ENCODE measurements at regions not wholly inside any gene's neighbourhood (a gene's known extent, or its start where the extent isn't known, plus 50 kb on each side); places are given as distances from the start of the nearest gene placed in this dataset.

- Histone ChIP-seq H3K27me3 (ENCODE audit: control insufficient read depth, insufficient read depth, low read length) (no peaks in the 10 kb centered on the region), H3K27ac (ENCODE audit: low read depth, low read length) (no peak overlapping the region), H3K36me3 (ENCODE audit: control insufficient read depth, insufficient read depth, low read length) (no peaks in the 10 kb centered on the region), H3K4me1 (ENCODE audit: control insufficient read depth, insufficient read depth, low read length) (peaks cover 11% of the 10 kb centered on the region), H3K4me3 (ENCODE audit: low read length) (no peak overlapping the region), H3K9ac (ENCODE audit: low read length) (no peak overlapping the region)
Observed at GRCh38 chr9:129316281-129317030, 138.4 kb upstream of the IER5L start.

DNA sequence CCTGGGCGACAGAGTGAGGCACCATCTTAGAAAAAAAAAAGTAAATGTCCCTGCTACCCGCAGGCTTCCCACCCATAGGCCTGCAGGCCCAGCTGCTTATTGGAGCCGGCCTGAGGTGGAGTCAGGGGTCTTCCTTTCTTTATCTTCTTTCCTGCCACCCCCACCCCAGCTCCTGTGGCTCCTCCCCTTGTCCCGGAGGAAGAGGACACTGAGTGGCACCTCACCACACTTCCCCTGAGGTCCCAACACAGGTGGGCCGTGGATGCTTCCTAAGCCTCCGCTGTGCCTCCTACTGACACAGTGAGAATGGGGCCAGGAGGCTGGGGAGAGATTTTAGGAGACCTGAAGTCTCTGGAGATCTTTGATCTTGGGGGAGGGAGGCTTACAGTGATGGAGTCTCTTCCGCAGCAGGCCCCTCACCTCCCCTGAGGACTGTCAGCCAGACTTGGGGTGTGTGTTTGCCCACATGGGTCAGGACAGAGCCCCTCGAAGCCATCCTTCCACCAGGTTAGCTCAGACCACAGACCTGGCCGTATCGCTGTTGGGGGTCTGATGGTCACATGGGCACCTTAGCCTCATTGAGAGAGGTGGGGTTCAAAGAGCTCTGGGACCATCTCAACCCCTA lies 135.4 kb upstream of the IER5L start:
- no peaks in the 10 kb centered on the region for H3K27me3 ChIP-seq (ENCODE audit: control insufficient read depth, insufficient read depth, low read length)
- H3K27ac ChIP-seq (ENCODE audit: low read depth, low read length): no peak overlapping the region
- no peaks in the 10 kb centered on the region for H3K4me1 ChIP-seq (ENCODE audit: control insufficient read depth, insufficient read depth, low read length)
- no peak overlapping the region for H3K9ac ChIP-seq (ENCODE audit: low read length)
- H3K4me3 ChIP-seq (ENCODE audit: low read length): no peak overlapping the region
- no peaks in the 10 kb centered on the region for H3K36me3 ChIP-seq (ENCODE audit: control insufficient read depth, insufficient read depth, low read length)

DNA sequence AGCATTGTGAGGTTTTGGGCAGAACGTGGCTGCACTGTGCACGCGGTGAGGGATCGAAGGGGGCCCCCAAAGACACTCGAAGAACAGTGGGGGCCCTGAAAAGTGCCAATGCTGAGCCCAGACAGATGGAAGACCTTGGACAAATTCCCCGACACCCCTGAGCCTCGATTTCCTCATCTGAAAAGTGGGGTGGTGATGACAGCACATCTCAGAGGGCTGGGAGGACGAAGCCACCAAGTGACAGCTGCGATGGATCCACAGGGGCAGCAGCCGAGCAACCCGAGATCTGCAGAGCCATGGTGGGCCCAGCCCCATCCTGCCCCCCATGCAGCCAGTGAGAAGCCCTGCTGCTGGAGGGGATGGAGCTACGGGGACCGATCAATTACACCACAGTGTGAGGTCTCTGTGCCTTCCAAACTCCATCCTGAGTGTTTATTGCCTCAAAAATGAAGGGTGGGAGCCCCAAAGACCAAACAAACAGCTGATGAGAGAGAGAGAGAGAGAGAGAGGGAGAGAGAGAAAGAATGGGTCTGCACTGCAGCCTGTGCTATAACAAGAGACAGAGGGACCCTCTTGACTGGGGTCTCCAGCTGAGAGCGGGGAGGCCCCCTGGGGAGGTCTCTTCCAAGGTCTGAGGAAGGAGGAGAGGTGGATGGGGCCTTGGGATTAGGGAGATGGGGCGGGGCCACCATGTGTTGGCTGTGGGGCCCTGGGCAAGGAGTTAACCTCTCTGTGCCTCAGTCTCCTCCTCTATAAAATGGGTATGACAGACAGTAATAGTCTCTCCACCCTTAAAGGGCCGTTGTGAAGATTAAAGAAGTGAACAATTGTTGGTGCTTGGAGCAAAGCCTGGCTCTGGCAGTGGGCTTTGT lies 134.4 kb upstream of the IER5L start:
- H3K27ac ChIP-seq (ENCODE audit: low read depth, low read length): no peak overlapping the region

GRCh38 chr9:129311643-129312042 lies 133.6 kb upstream of the IER5L start:
- Histone ChIP-seq H3K4me1 (ENCODE audit: control insufficient read depth, insufficient read depth, low read length) (no peaks in the 10 kb centered on the region), H3K9ac (ENCODE audit: low read length) (no peak overlapping the region), H3K4me3 (ENCODE audit: low read length) (no peak overlapping the region), H3K36me3 (ENCODE audit: control insufficient read depth, insufficient read depth, low read length) (no peaks in the 10 kb centered on the region), H3K27me3 (ENCODE audit: control insufficient read depth, insufficient read depth, low read length) (no peaks in the 10 kb centered on the region), H3K27ac (ENCODE audit: low read depth, low read length) (no peak overlapping the region)

More for the DNA sequence above, 134.4 kb upstream of the IER5L start:
- Histone ChIP-seq H3K4me3 (ENCODE audit: low read length) (no peak overlapping the region), H3K36me3 (ENCODE audit: control insufficient read depth, insufficient read depth, low read length) (no peaks in the 10 kb centered on the region), H3K27me3 (ENCODE audit: control insufficient read depth, insufficient read depth, low read length) (no peaks in the 10 kb centered on the region), H3K4me1 (ENCODE audit: control insufficient read depth, insufficient read depth, low read length) (no peaks in the 10 kb centered on the region), H3K9ac (ENCODE audit: low read length) (no peak overlapping the region)

- Histone ChIP-seq H3K27me3 (ENCODE audit: control insufficient read depth, insufficient read depth, low read length) (no peaks in the 10 kb centered on the region), H3K27ac (ENCODE audit: low read depth, low read length) (no peak overlapping the region), H3K4me3 (ENCODE audit: low read length) (no peak overlapping the region), H3K36me3 (ENCODE audit: control insufficient read depth, insufficient read depth, low read length) (no peaks in the 10 kb centered on the region), H3K9ac (ENCODE audit: low read length) (no peak overlapping the region), H3K4me1 (ENCODE audit: control insufficient read depth, insufficient read depth, low read length) (no peaks in the 10 kb centered on the region)
Observed at GRCh38 chr9:129310666-129311350, 132.7 kb upstream of the IER5L start.

DNA sequence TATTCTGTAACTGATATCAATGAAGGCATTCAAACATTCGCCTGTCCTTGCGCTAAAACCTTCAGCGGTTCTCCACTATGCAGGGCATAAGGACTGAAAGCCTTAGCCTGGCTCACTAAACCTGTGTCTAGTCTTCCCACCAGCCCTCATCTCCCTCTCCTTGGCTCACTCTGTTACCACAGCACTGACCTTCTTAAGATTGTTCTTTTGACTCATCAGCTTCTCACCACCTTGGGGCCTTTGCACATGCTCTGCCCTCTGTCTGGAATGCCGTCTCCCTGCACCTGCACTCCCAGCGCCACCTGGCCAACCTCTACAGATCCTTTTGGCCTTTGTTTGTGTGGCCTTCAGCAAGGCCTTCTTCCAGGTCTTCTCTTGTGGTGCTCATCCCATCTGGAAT lies 131.8 kb upstream of the IER5L start:
- Histone ChIP-seq H3K27me3 (ENCODE audit: control insufficient read depth, insufficient read depth, low read length) (no peaks in the 10 kb centered on the region), H3K36me3 (ENCODE audit: control insufficient read depth, insufficient read depth, low read length) (no peaks in the 10 kb centered on the region), H3K9ac (ENCODE audit: low read length) (no peak overlapping the region), H3K4me3 (ENCODE audit: low read length) (no peak overlapping the region), H3K4me1 (ENCODE audit: control insufficient read depth, insufficient read depth, low read length) (no peaks in the 10 kb centered on the region), H3K27ac (ENCODE audit: low read depth, low read length) (no peak overlapping the region)

- no peak overlapping the region for H3K27ac ChIP-seq (ENCODE audit: low read depth, low read length)
- no peaks in the 10 kb centered on the region for H3K27me3 ChIP-seq (ENCODE audit: control insufficient read depth, insufficient read depth, low read length)
- H3K4me3 ChIP-seq (ENCODE audit: low read length): no peak overlapping the region
- H3K36me3 ChIP-seq (ENCODE audit: control insufficient read depth, insufficient read depth, low read length): no peaks in the 10 kb centered on the region
- H3K9ac ChIP-seq (ENCODE audit: low read length): no peak overlapping the region
- no peaks in the 10 kb centered on the region for H3K4me1 ChIP-seq (ENCODE audit: control insufficient read depth, insufficient read depth, low read length)
Observed at GRCh38 chr9:129309041-129309430, 131.0 kb upstream of the IER5L start.

GRCh38 chr9:129307227-129307970 lies 129.3 kb upstream of the IER5L start:
- no peak overlapping the region for H3K4me3 ChIP-seq (ENCODE audit: low read length)
- no peak overlapping the region for H3K27ac ChIP-seq (ENCODE audit: low read depth, low read length)

DNA sequence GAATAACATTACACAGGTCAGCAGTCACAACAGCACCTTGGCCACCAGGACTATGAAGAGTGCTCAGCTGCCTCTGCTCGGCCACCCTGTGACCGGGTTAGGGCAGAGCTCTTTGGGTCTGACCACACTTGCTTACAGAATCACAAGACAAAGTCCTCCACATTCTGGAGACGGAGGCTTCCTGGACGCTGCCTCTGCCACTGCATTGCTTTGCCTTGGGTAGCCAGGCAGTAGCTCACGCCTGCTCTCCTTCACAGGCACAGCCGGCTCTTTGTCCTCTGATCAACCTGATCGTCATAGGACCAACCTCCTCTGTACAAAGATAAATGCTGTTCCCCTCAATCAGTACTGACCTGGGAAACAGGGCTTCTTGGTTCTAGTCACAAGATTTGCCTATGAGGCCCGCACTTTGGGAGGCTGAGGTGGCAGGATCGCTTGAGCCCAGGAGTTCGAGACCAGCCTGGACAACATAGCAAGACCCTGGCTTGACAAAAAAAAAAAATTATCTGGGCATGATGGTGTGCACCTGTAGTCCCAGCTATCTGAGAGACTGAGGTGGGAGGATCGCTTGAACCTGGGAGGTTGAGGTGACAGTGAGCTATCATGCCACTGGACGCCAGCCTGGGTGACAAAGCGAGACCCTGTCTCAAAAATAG lies 128.4 kb upstream of the IER5L start:
- no peaks in the 10 kb centered on the region for H3K27me3 ChIP-seq (ENCODE audit: control insufficient read depth, insufficient read depth, low read length)

More at GRCh38 chr9:129307227-129307970, 129.3 kb upstream of the IER5L start:
- no peaks in the 10 kb centered on the region for H3K36me3 ChIP-seq (ENCODE audit: control insufficient read depth, insufficient read depth, low read length)
- no peaks in the 10 kb centered on the region for H3K27me3 ChIP-seq (ENCODE audit: control insufficient read depth, insufficient read depth, low read length)
- H3K9ac ChIP-seq (ENCODE audit: low read length): no peak overlapping the region
- no peaks in the 10 kb centered on the region for H3K4me1 ChIP-seq (ENCODE audit: control insufficient read depth, insufficient read depth, low read length)

GRCh38 chr9:129305246-129305645 lies 127.2 kb upstream of the IER5L start:
- Histone ChIP-seq H3K27ac (ENCODE audit: low read depth, low read length) (no peak overlapping the region), H3K27me3 (ENCODE audit: control insufficient read depth, insufficient read depth, low read length) (no peaks in the 10 kb centered on the region), H3K4me1 (ENCODE audit: control insufficient read depth, insufficient read depth, low read length) (no peaks in the 10 kb centered on the region), H3K9ac (ENCODE audit: low read length) (no peak overlapping the region), H3K4me3 (ENCODE audit: low read length) (no peak overlapping the region), H3K36me3 (ENCODE audit: control insufficient read depth, insufficient read depth, low read length) (no peaks in the 10 kb centered on the region)

More for the DNA sequence above, 128.4 kb upstream of the IER5L start:
- Histone ChIP-seq H3K9ac (ENCODE audit: low read length) (no peak overlapping the region), H3K4me1 (ENCODE audit: control insufficient read depth, insufficient read depth, low read length) (no peaks in the 10 kb centered on the region), H3K4me3 (ENCODE audit: low read length) (no peak overlapping the region), H3K27ac (ENCODE audit: low read depth, low read length) (no peak overlapping the region), H3K36me3 (ENCODE audit: control insufficient read depth, insufficient read depth, low read length) (no peaks in the 10 kb centered on the region)

DNA sequence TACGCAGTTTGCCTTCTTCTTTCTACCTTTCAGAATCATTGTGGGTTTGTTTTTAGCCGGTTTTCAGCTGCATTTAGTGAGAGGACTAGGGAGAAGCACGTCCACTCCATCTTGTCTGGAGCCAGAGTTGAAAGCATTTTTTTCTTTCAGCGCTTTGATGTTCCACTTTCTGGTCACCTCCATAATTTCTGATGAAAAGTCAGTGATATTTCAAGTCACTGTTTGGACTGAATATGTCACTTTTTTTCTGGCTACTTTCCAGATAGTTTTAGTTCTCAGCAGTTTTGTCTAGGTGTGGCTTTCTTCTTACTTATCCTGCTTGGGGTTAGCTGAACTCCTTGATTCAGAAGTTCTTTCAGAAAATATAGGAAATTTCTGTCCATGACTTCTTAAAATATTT lies 123.9 kb upstream of the IER5L start:
- H3K27ac ChIP-seq (ENCODE audit: low read depth, low read length): no peak overlapping the region
- no peaks in the 10 kb centered on the region for H3K4me1 ChIP-seq (ENCODE audit: control insufficient read depth, insufficient read depth, low read length)
- no peaks in the 10 kb centered on the region for H3K27me3 ChIP-seq (ENCODE audit: control insufficient read depth, insufficient read depth, low read length)
- H3K9ac ChIP-seq (ENCODE audit: low read length): no peak overlapping the region
- H3K36me3 ChIP-seq (ENCODE audit: control insufficient read depth, insufficient read depth, low read length): no peaks in the 10 kb centered on the region
- H3K4me3 ChIP-seq (ENCODE audit: low read length): no peak overlapping the region

Data from rectal smooth muscle tissue (tissue), 1 donor.